Liver (tissue), 3 donors: ENCODE measurements at regions not wholly inside any gene's neighbourhood (a gene's known extent, or its start where the extent isn't known, plus 50 kb on each side); places are given as distances from the start of the nearest gene placed in this dataset.

ENCODE experiments used
- ATF3 ChIP-seq: IDR thresholded peaks from 2 replicates; pipeline ENCODE4 v1.6.1; 2016; ENCODE audit warnings: antibody characterized with exemption
- CTCF ChIP-seq: fragments of 150-350 bp; IDR thresholded peaks from 2 replicates; pipeline ENCODE4 v1.5.1; 2017; ENCODE audit warnings: improper control_type of control experiment, low read depth, low read length; ENCODE audit not compliant: missing input control
- EGR1 ChIP-seq, 2 donors: IDR thresholded peaks; 2 replicates each; pipeline ENCODE4 v1.6.1; 2016 to 2018; ENCODE audit warnings: antibody characterized with exemption in 2 of 2, low read depth in 2 of 2
- FOXA1 ChIP-seq: IDR thresholded peaks from 2 replicates; pipeline ENCODE4 v1.6.1; 2016; ENCODE audit warnings: antibody characterized with exemption
- GABPA ChIP-seq, 2 donors: IDR thresholded peaks in 1 of 2; conservative IDR thresholded peaks in 1 of 2; 2 replicates each; pipeline ENCODE4 v1.6.1; 2016; ENCODE audit warnings: antibody characterized with exemption in 2 of 2, mild to moderate bottlenecking in 1 of 2, moderate library complexity in 1 of 2
- JUND ChIP-seq, 2 donors: IDR thresholded peaks; 2 replicates each; pipeline ENCODE4 v1.6.1; 2016; ENCODE audit warnings: antibody characterized with exemption in 2 of 2
- MAX ChIP-seq: IDR thresholded peaks from 2 replicates; pipeline ENCODE4 v1.6.1; 2016; ENCODE audit warnings: antibody characterized with exemption
- RAD21 ChIP-seq, 2 donors: IDR thresholded peaks; 2 replicates each; pipeline ENCODE4 v1.6.1; 2016; ENCODE audit warnings: antibody characterized with exemption in 2 of 2, mild to moderate bottlenecking in 2 of 2
- REST ChIP-seq: IDR thresholded peaks from 2 replicates; pipeline ENCODE4 v1.6.1; 2016; ENCODE audit warnings: antibody characterized with exemption, mild to moderate bottlenecking
- RXRA ChIP-seq, 2 donors: IDR thresholded peaks; 2 replicates each; pipeline ENCODE4 v1.6.1; 2017 to 2018; ENCODE audit warnings: antibody characterized with exemption in 2 of 2, mild to moderate bottlenecking in 1 of 2
- SP1 ChIP-seq: IDR thresholded peaks from 2 replicates; pipeline ENCODE4 v1.6.1; 2018; ENCODE audit warnings: antibody characterized with exemption, mild to moderate bottlenecking
- TAF1 ChIP-seq: conservative IDR thresholded peaks from 2 replicates; pipeline ENCODE4 v1.6.1; 2016; ENCODE audit warnings: antibody characterized with exemption, mild to moderate bottlenecking
- ZBTB33 ChIP-seq: IDR thresholded peaks from 2 replicates; pipeline ENCODE4 v1.6.1; 2016; ENCODE audit warnings: antibody characterized with exemption
- donor health status: healthy.
- donor health status: healthy.

- no peak for TF ChIP-seq MAX
- TF ChIP-seq CTCF, result no peak
- no peak for TF ChIP-seq REST
- no peak for TF ChIP-seq SP1
- TF ChIP-seq JUND (IDR thresholded peaks at IDR 0.05), result no peak
- no peak for TF ChIP-seq TAF1
- no peak for TF ChIP-seq RAD21 (IDR thresholded peaks at IDR 0.05)
- no peak for TF ChIP-seq GABPA (IDR thresholded peaks at IDR 0.05 in 1 of 2, conservative IDR thresholded peaks at IDR 0.05 in 1 of 2)
- TF ChIP-seq FOXA1, result no peak
- TF ChIP-seq ATF3, result no peak
- TF ChIP-seq ZBTB33, result no peak
- TF ChIP-seq RXRA (IDR thresholded peaks at IDR 0.05), result no peak
- TF ChIP-seq EGR1 (IDR thresholded peaks at IDR 0.05; ENCODE audit: low read depth in 2 of 2), result no peak
Observed at GRCh38 chr5:3167473-3167872, 416.0 kb upstream of the IRX2 start.
